Cerebellar nuclear complex (tissue), 1 donor: ENCODE measurements at regions not wholly inside any gene's neighbourhood (a gene's known extent, or its start where the extent isn't known, plus 50 kb on each side); places are given as distances from the start of the nearest gene placed in this dataset.
"Not testable (repeated sequence)": the region's sequence is repeated elsewhere in the genome, so short reads cannot be mapped to it uniquely, and the experiment has no call there.

Experiments used
- DNase-seq, 2 experiments: peaks; one replicate each; lab custom pipeline; 2025; lab: John Stamatoyannopoulos, UW

DNA sequence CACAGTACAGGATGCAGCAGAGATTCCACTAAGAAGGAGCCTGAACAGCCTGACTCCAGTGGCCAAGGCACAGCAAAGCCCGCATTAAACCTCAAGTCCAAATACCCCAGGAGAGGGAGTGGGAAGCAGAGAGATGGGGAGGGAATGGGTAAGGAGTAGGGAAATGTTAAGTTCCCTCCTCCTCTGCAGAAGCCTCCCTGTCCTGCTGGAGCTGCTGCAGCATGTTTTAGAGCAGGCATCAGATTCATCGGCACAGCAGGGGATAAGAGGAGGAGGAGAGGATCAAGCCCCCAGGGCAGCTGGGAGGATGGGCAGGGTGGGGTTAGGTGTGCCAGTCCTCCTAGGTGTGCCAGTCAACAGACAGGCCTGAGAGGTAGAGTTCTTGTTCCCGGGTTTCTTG, 709.7 kb downstream of the PTPRU start:
- no peak for DNase-seq

DNA sequence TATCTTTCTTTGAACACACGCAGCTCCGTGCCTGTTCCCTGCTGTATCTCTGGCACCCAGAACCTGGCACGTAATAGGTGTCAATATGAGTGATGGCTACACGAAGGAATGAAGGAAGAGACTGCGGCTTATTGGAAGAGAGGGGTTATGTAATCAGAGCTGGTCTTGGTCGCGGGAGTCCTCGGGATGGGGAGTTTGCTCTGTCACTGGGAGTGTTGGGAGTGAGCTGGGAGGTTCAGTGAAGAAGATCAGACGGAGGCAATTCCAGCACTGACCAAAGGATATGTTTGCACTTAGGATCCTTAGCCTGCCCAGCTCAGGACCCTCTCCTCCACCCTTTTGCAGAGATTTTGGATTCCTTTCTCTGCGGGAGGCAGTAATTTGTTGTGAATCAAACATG, 709.1 kb downstream of the PTPRU start:
- no peak for DNase-seq

DNA sequence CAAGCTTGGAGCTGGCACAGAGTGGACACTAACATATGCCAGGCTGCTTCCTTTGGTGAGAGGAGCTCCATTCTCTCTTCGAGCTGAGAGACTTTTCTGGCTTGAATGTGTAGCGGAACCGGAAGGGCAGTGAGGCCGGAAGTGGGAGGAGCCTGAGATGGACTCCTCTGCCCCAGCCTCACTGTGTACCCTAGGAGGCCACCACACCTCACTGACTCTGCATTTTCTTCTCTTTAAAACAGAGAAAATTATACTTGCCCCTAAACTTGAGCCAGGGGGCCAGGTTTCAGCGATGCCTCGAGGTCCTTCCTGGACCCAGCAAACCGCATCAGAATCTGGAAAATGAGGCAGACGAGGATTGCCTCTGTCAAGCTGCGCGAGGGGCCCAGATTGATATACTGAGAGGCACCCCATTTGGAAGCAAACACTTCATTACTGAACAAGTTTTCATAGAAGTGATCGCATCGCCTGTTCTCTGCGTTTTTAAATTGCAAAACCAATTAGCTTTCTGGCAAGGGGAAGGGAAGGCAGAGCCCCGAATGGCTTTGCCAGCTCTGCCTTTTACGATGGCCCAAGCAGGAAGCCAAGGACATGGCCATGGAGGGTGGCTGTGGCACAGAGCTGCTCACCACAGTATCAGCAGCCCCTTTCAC, 708.1 kb downstream of the PTPRU start:
- no peak for DNase-seq

DNA sequence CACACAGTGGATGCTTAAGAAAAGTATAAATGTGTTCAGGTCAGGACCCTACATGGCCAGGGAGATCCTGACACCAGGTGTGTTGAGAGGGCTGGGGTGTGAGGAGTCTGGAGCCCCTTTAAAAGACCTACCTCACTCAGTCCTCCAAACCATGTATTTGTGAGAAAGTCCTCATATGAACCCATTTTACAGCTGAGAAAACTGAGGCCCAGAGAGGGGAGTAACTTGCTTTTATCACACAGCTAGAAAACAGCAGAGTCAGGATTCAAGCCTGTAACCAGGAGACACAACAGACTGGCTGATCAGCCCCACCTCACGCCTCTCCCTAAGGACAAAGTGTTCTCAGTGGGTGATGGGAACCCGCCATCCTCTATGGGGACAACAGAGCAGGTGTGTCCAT, 706.7 kb downstream of the PTPRU start:
- no peak for DNase-seq

DNA sequence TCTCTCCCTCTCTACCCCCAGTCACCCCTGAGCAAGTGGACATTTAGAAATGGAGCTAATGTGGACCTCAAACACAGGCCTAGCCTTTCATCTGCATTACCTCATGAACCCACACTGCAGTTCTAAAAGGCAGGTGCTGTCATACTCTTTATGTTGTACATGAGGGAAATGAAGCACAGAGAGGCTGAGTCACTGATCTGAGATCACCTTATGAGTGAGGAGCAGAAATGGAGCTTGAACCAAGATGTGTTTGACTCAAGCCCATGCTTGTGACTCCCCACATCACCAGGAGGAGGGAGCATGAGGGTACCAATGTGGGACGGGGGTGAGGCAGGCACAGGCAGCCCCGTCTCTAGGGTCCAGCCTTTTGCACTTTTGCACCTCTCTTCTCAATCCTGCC, 702.8 kb downstream of the PTPRU start:
- DNase-seq: no peak

DNA sequence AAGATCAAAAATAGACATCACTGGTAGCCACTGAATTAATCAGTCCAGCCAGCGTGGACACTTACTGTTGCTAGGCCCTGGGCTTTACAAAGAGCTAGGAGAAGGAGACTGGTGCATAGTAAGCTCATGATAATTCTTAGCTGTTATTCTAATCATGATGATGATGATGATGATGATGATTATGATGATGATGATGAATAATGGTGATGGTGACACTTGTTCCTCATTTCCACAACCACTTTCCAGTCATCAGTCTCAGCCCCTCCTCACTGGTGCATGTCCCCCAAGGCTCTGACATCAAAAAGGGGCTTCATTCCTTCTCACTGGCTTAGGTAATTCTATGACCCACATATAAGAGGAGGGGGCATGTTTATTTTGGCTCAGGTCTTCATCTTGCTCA, 701.0 kb downstream of the PTPRU start:
- DNase-seq: no peak

DNA sequence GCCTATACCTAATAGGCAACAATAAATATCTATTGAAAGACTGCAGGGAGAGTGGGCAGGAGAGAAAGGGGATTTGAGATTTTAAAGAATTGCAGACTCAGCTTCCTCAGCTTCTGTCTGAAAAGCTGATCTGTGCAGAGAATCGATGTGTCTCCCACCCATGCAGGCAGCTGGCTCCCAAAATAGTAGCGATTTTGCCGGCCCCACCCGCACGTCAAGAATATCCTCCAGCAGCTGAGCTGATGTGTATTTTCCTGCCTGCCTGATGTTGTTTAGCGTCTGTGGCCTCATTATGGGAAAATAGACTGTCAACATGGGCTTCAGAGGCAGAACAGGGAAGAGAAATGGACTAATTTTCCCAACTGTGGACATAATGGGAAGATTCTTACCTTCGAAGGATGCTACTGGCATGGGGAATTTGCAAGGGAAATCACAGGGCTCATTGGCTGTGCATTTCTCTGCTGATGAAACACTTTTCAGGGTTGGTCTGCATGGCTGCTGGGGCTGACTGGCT, 699.8 kb downstream of the PTPRU start:
- DNase-seq: no peak

DNA sequence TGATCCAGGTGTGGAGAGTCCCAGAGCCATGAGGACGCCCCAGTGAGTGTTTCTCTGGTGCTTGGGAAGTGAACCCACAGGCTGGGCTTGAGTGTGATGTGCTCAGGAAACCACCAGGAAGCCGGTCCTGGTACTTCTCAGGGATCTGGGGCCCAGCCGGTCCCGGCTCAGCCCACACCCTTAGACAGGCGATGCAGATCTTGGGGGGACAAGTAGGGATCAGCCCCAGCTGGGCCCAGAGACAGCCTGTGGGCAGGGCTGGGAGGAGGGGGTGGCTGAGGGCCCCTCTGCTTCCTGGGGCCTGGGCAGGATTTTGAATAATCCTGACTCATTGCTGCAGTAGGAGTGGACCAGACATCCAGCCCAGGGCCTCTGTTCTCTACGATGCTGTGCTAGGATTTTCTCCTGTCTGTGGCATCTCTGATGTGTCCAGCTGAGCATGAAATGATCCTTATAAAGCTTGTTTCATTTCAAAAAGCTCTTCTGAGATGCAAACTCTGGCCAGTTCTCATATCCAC, 698.0 kb downstream of the PTPRU start:
- no peak for DNase-seq

DNA sequence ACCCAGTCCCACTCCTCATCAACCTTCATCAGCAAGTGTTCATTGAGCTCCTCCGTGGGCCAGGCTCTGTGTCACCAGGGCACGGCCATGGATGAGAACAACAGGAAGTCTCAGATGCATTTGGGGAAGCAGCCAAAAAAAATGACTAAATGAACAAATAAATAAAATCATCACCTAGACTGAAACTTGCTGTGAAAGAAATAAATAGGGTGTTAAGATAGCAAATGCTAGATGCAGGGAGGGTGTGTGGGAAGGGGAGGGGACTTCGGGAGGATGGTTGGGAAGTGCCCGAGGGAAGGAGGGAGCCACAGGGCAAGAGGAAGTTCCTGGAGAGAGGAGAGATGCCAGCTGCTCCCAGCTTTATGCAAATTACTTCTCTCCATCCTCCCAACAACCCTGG, 696.7 kb downstream of the PTPRU start:
- DNase-seq: no peak

DNA sequence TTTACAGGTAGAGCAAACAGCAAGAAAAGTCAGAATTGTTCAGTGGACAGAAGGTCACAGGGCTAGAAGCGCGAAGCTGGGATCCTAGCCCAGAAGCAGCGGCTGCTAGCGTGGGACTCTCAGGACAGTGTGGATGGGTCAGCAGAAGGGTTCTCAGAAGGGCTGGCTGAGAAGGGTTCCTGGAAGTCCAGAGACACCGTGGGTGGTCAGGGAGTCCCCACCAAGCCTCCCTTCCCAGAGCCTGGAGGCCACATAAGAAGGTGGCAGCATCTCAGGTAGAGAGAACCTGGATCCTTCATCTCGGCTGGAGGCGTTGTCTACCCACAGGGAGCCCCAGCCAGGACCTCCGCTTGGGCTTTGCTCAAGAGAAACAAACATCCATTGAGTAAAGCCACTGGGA, 696.3 kb downstream of the PTPRU start:
- no peak for DNase-seq

DNA sequence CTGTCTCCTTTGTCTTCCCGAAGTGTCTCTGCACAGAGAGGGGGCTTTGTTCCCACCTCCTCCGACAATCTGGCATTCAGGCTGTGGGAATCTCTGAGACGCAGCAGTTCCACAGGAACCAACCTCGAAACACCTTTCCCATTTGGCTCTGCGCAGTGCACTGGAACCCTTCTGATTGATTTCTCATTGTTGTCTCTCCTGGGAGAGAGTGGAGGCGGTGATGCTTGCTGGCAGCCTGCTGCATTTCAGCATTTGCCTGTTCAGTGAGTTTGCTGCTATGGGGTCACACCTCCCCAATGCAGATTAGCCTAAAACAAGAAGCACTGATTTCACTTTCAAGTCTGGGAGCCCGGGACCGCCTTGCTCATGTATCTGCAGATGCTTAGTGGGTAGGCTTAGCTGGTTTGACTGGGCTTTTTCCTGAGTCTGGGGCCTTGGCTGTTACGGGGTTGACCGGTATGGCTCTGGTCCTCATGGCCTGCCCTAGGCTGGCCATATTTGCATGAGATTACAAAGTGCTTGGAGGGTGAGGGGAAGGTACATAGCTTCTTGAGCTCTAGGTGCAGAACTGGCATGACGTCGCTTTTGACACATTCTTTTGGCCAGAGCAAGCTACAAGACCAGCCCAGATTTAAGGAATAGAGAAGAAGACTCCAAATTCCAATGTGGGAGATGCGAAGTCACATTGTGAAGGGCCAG, 695.3 kb downstream of the PTPRU start:
- DNase-seq: no peak

DNA sequence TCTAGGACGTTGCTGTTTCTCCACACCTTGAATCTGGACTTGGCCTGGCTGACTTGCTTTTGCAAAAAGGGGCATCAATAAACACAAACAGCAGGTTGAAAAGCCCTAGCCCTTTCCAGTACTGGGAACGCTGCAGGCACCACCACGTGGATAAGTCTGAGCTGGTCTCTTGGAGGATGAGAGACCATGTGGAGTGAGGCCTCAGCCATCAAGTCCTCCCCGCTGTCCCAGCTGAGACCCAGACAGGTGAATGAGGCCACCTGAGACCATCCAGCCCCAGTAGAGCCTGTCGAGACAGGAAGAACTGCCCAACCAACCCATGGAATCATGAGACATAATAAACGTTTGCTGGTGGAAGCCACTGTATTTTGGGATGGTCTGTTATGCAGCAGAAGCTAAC, 688.7 kb downstream of the PTPRU start:
- no peak for DNase-seq

DNA sequence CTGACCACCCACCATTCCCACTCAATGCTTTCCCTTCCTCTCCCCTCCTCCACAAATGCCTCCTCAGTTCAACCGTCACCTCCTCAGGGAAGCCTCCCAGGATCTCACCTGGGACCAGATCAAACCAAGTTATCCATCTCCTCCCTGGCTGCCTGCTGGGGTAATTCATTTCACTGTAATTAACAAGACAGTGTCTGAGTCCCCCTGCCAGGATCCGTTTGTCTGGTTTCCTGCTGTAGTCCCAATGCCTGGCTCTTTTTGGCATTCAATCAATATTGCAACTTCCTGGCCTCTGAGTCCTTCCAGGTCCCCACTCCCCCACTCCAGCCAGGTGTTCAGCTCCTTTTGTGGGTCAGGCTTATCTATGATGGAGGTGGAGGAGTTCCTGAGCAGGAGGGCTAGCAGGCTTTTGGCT, 687.7 kb downstream of the PTPRU start:
- no peak for DNase-seq

DNA sequence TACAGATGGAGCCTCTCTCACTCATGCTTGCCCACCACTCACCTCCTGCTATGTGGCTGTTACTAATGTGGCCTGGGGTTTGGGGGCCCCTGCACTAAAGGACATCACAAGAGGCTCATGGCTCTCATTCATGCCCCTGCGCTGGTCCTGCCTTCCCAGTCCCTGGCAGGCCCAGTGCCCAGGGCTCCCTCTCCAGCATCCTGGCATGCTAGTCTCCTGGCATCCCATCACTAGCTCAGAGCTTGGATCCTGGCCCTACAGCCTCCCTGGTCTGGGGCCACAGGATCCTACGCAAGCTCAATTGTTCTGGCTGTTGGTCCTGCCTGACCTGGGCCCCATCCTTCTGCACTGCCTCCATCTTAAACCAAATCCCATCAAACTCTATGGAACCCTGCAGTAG, 685.4 kb downstream of the PTPRU start:
- DNase-seq: no peak

DNA sequence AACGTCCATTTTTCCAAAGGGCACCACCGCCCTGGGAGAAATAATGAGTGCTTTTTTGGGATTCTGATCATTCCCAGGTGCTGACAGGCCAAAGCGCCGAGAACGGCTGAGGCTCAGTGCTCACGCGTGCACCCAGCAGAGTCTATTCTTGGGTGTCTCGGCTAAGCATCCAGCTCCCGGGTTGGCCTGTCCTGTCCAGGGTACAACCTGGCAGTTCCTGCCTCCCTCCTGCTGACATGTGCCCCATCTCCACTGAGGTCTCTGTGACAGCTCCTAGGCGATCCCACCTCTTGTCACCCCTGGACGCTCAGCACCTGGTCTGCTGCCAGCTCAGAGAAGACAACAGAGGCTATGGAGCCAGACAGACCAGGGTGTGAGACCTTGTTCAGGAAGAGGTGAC, 684.5 kb downstream of the PTPRU start:
- no peak for DNase-seq

DNA sequence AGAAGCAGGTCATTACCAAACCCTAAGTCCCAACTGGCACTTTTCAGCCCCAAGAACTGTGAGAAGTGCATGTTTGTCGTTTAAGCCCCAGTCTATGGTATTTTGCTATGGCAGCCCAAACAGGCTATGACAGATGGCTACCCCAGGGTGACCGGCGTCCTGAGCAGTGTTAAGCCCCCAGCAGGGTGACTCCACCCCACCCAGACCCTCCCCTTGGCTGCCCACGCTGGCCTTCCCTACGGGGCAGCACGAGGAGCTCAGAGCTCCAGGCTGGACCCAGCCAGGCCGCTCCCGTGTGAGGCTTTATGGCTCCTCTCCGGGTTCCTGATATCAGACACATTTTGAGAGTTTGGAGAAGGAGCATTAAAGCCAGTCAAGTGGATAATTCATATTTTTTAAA, 684.0 kb downstream of the PTPRU start:
- no peak for DNase-seq

DNA sequence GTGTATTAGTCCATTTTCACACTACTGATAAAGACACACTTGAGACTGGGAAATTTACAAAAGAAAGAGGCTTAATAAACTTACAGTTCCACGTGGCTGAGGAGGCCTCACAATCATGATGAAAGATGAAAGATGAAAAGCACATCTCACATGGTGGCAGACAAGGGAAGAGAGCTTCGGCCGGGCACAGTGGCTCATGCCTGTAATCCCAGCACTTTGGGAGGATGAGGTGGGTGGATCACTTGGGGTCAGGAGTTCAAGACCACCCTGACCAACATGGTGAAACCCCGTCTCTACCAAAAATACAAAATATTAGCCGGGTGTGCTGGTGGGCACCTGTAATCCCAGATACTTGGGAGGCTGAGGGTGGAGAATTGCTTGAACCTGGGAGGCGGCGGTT, 682.7 kb downstream of the PTPRU start:
- DNase-seq: not testable (repeated sequence)

DNA sequence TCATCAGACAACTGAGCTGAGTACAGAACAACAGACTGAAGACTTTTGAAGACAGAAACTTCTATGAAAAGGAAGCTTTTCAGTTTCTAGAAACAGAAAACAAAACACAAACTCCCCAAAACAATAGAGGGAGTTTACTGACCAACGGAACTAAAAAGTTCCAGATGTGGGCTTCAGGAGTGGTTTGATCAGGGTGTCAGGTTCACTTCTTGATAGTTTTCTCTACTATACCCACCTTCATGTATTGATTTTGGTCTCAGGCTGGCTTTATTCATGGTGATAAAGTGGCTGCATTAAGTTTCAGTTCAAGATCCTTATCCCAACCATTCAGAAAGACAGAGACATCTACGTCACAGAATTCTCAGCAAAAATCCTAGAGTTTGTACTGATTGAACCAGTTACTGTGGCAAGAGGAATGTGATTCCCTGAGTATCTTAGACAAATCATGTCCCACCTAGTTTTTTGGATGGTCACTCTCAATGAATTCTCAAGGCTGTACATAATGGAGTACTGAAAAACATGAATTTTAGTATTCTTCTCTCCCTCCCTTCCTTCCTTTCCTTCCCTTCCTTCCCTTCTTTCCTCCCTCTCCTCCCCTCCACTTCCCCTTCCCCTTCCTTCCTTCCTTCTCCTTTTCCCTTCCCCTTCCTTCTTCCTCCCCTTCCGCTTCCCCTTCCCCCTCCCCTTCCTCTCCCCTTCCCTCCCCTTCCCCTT, 680.5 kb downstream of the PTPRU start:
- DNase-seq: no peak

DNA sequence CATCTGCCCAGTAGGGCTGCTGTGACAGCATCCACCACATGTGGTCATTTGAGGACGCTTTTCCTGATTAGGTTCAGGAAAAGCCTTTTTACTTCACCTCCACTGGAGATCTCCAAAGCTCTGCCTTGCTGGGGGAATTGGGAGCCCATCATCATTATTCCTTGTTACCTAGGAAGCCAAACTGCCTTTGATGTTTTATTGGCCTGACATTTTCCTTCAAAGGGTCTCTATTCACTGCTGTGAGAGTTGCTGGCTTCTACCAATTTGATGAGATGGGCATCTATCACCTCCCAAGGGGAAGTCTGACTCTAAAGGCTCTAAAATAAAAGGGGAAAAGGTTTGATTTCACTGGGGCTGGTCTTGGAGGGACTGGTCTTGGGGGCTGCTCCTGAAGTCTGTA, 678.6 kb downstream of the PTPRU start:
- DNase-seq: no peak

DNA sequence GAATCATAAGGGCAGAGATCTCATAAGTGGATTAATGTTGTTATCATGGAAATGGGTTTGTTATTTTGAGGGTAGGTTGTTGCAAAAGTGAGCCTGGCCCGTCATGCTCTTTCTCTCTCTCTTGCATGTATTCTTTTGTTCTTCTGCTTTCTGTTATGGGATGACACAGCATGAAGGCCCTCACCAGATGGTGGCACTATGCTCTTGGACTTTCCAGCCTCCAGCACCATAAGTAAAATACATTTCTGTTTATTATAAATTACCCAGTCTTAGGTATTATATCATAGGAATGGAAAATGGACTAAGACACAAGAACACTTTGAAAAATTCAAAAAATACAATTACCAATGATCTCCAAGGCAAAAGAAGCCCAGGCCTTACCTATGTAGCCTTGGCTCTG, 676.1 kb downstream of the PTPRU start:
- no peak for DNase-seq

DNA sequence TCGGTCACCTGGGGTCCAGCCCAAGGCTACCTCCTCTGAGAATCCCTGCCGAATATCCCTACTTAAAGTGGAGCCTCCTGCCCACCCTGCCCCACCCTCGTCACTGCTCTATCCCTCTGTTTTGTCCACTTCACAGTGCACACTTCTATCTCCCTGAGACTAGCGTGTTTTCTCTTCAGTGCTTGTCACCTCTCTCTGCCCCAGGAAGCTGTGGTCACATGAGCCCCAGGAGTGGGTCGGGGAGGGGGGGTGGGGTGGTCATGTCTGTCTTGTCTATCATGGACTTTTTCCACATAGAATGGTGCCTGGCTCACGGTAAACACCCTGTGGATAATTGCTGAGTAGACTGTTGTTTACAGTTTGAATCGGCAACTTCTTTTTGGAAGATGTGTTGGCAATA, 673.6 kb downstream of the PTPRU start:
- DNase-seq: no peak

DNA sequence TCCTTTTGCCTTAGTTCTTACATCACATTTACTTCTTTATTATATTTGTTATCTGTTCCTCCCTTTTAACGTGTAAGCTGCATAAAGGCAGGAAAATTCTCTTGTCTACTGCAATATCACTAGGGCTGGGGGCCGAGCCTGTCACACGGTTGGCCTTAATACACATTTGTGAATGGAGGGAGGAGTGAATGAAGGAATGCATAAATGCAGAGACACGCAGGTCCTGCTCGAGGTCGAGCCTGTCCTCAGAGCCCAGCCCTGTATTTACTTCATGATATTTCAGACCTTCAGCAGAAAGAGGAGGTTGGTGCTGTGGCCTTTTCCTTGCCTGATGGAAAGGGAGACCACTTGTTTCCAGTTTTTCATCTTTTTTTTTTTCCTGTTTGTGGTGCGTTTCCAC, 671.3 kb downstream of the PTPRU start:
- no peak for DNase-seq

DNA sequence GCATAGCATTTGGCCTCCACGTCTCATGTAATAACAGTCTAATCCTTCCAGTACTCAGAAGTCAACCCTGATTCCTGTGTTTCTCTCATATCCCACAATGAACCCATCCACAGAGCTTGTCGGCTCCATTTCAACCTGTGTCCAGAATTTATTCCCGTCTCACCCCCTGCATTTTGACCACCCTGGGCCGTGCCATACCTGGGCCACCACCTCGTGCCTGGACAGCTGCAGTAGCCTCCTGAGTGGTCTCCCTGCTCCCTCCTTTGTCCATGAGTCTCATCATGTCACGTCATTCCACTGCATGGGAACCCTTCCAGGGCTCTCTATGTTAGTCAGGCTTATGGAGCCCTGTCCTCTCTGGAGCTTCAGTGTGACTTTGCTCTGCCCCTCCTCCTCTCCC, 670.6 kb downstream of the PTPRU start:
- no peak for DNase-seq
